ENCODE measurements at regions not wholly inside any gene's neighbourhood (a gene's known extent, or its start where the extent isn't known, plus 50 kb on each side); places are given as distances from the start of the nearest gene placed in this dataset.

DNA sequence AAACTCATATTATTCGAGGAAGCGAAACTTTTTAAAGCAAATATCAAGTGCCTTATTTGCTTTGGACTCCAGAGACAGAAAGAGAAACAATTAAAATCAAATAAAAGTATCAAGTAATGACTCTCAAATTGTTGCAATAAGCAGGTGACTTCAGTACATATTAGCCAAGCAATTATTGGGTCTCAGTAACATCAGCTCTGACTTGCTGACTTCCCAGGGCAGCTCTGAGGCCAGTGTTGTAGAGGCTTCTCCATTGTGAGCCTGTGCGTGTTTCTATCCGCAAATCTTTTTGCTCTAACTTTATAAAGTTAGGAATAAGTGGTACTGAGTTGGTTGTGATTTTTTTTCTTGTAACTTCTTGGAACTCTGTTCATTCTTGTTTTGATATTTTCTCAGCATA, 186.8 kb upstream of the PRLR start:
- DNase-seq = no peak

DNA sequence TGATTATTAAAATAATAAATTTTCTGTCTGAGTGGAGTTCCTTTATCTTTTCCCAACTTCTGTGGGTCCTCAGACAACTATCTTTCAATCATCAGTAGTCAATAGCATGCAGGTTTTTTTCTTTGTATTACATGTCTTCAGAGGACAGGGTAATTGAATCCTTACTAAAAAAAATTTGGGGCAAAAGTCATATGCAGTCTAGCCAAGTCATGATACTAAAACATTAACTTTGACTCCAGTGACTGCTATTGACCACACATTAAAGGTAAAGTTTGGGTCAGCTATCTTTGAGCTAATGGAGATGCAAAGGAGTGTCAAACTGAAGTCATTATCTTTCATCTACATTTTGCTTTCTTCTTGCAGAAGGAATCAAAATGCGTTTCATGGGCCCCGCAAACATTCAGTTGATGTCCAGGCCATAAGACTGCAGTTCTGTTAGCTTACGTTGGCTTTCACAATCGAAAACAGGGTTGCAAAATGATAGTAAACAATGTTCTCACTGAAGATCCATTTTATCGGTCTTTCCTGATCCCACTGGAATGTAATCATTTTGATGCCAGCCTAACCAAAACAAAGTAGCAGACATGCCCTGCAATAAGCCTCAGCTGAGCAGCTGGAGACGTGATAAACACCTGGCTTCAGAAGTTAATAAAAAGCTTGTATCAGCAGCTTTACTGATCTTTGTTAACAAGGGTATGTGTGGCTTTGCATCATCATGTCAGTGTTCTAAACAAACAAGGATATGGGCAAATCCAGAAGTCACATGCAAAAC, 186.1 kb upstream of the PRLR start:
- DNase-seq = no peak

DNA sequence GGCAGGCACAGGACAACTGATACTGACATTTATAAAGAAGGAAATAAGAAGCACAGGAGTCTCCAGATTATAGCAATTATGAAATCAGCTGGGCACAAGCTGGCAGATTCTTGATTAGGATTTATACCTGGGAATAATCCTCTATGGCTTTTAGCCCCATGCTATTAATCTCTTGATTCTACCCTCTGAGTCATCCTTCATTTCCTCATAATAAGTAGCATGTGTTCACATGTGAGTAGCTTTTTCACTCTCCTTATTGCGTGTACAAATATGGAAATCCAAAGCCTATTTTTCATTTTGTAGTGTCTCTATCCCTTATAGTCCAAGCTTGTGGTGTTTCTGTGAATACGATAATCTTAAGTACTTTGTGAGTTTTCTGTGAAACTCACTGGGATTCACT, 185.0 kb upstream of the PRLR start:
- no peak for DNase-seq

DNA sequence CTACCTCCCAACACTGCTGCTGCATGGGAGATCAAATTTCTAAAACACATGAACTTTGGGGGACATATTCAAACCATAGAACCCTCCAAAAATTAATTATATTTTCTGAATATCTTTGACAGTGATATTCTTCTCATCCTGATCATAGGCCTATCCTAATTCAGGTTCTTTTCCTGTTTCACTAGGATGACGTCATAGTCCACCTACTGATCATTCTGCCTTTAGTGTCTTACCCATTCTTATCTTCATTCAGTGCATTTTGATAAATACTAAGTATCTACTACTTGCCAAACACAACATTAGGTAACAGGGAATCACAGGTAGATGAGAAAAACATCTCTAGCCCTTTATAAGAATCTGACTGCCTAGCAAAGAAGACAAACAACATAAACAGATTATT, 179.1 kb upstream of the PRLR start:
- no peak for DNase-seq

DNA sequence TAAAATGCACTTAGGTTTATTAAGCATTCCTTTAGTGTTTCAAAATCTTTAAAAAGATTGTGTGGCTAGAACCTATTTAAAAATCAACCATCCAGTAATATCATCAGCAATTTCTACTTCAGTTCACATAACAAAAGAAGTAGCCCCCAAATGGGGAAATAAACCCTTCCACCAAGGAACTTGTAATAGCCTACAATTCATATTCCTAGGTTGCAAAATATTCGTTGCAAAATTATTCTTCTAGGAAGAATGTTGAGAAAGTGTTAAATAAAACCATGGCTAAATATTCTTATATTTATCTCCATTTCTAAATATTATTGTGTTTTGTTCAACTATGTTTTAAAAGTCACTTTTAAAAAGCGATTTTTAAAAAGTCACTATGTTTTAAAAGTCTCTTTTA, 177.9 kb upstream of the PRLR start:
- no peak for DNase-seq

DNA sequence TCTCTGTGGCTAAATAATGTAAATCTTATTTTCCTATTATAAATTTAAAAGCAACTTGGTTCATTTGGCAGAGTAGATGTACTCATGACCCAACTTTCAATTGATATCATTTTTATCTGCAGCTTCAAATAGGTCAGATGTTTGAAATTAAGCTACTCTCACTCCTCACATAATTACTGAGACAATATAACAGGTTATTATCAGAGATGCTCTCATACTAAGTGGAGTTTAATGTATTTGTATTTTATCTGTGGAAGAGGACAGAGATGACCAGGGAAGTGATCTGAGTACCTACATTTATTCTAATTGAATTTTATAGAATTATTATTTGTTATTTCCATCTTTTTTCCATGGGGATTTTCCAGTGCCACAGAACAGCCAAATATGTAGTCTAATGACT, 177.4 kb upstream of the PRLR start:
- DNase-seq = no peak

DNA sequence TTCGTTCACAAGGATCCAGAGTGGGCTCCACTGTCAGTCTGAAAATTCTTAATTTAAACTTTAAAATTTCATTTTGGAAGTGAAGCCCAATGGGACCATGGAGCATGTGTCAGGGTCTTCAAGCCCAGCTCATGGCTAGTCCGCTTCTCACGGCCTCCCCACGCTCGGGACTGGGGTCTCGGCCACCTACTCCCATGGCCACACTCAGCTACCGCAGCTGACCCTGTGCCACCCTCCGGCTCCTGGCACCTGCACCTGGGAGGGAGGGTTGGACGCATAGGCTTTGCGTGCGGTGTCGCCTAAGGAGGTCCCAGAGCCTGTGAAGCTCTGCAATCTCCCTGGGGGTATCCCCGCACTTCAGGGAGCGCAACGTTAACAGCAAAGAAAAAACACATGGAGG, 175.7 kb upstream of the PRLR start:
- no peak for DNase-seq

DNA sequence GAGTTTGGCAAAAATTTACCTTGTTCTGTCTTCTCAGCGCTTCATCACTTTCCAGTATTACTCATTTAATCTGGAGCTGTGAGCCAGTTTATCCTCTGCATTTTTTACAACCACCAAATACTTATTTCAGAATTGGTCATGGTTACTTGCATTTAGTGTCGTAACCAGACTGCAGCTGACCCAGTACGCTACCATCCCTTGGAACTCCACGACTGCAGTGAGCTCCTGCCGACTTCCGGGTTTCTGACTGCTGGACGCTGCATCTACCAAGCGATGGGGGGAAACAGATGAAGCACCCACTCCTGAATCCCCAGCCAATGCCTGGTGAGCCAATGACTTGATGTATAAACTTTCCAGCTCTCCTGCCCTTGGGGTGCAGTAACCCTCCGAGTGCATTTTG, 174.4 kb upstream of the PRLR start:
- DNase-seq = no peak

DNA sequence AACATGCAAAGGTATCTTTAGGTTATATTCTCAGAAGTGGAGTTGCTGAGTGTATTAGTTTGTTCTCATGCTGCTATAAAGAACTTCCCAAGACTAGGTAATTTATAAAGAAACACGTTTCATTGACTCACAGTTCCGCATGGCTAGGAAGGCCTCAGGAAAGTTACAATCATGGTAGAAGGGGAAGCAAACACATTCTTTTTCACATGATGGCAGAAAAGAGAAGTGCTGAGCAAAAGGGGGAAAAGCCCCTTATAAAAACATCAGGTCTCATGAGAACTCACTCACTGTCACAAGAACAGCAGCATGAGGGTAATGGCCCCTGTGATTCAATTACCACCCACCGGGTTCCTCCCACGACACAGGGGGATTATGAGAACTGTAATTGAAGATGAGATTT, 163.6 kb upstream of the PRLR start:
- DNase-seq = no peak

DNA sequence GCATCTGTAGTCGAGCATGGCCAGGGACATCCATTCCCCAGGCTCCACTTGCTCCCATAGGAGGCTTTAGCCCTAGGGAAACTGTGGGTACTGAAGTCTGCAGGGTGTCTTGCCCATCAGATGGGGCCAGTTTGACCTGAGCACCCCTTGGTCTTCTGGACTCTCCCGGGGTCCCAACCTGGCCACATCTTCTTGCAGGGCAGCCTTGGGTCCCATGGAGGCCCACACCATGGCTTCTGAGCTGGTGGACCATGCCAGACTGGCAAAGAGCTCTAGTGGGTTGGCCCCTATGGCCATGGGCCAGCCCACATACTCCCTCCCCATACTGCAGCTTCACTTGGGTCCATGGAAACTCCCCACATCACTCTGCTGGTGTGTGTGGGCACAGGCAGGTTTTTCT, 154.4 kb upstream of the PRLR start:
- DNase-seq = no peak

DNA sequence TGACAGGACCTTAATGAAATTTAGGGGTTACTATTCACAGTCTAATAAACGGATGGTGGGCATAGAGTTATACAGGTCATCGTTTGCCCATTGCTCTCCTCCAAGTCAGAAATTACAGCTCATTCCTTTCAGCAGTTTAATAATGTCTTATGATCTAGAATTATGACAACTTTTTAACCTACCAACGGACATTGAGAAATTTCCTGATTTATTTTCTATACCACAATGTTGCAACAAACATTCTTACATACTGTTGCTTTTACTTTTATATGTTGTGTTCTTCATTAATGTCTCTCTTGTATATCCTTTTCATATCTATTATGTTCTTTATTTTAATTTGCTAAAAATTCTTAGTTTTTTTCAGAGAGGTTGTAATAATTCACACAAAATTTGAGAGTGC, 152.8 kb upstream of the PRLR start:
- no peak for DNase-seq

DNA sequence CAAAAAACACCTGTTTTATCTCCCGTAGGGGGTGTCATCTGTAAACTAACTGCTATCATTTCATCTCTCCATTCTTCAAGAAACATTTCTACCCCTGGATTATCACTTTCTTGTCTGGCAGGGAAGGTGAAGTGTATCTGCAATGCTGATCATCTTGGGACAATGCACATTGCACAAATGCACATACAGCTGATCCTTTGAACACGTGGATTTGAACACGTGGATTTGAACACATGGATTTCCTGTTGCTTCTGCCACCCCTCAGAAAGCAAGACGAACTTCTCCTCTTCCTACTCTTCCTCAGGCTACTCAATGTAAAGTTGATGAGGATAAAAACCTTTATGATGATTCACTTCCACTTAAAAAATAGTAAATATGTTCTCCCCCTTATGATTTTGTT, 147.4 kb upstream of the PRLR start:
- no peak for DNase-seq

DNA sequence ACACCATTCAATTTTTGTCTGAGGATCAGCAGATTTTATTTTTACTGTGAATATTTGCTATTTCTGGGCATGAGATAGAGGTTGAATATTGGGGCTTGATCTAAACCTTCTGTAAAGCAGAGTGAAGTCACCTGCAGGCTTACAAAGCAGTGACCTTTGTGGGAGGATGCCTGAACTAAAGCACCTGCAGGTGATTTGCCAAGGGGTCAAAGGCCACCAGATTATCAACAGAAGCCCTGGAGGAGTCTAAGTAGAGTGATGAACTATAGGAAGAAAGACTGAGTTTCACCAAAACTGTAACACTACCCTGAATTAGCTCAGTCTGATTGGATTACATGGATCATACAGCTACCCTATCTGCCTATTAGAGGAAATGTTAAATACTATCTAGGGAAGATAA, 144.3 kb upstream of the PRLR start:
- no peak for DNase-seq

DNA sequence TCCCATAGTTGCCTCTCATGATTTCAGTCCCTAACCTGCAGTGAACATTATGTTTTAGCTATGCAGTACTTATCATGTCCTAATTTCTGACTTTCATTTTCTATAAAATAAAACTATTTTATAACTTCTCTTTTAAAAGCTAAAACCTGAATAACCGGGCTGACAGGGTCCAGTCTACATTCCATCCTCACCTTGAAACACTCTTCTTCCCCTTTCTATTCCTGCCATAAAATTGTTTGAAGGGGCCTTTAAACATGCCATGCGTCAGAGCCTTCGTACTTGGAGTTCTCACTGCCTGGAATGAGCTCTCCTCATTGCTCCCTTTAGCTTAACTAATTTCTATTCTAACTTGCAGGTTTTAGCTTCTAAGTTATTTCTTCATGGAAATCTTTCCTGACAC, 143.0 kb upstream of the PRLR start:
- DNase-seq = no peak

DNA sequence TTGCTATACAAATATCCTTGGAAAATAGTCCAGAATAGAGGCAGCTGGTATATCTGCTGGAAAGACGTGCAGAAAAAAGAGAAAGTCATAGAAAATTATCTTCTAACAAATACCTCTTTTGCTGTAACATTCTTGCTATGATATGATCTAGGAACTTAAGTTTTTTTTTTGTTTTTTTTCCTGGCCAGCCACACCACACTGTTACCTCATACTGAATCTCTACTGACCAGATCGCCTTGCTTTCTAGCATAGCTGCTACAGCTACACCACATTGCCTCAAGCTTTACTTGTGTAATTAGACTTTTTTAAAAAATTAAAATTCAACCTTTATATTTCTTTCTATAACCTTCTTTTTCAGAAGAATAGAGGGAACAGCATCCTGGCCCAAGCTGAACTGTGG, 142.2 kb upstream of the PRLR start:
- no peak for DNase-seq

DNA sequence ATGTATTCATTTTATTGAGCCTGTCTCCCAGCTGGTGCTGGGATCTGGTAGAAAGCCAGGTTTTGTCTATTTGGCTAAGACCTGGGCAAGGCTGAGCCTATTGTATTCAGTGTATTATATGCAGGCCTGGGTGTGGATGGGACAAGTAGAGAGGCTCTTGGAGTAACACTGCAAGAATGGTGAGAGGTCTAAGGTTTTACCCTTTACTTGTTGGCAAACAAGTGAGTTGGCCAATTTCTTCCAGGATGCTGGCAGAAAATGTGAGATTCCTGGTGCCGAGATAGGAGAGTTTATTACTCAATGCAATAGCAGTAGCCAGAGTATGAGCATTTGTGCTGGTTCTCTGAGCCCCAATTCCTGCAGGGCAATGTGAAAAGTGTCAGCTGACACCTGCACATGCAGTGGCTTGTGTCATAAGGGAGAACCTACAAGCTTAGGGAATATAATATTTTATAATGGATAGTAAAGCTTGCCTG, 141.7 kb upstream of the PRLR start:
- no peak for DNase-seq

DNA sequence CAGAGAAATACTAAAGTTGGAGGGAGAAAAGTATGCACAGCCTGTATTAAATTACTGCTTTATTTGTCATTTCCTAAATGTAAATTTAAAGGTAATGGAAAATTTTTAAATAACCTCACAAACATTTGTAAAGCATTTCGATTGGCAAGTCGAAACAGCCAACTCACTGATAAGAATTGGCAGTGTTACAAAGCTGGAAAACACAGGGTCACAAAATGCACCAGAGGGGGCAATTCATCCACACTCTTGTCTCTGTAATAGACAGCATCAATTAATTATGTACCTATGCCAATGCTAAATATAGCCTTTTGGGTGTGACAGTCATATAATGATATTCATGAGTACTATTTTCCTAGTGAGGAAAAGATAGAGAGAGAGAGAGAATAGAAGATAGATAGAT, 140.6 kb upstream of the PRLR start:
- no peak for DNase-seq

DNA sequence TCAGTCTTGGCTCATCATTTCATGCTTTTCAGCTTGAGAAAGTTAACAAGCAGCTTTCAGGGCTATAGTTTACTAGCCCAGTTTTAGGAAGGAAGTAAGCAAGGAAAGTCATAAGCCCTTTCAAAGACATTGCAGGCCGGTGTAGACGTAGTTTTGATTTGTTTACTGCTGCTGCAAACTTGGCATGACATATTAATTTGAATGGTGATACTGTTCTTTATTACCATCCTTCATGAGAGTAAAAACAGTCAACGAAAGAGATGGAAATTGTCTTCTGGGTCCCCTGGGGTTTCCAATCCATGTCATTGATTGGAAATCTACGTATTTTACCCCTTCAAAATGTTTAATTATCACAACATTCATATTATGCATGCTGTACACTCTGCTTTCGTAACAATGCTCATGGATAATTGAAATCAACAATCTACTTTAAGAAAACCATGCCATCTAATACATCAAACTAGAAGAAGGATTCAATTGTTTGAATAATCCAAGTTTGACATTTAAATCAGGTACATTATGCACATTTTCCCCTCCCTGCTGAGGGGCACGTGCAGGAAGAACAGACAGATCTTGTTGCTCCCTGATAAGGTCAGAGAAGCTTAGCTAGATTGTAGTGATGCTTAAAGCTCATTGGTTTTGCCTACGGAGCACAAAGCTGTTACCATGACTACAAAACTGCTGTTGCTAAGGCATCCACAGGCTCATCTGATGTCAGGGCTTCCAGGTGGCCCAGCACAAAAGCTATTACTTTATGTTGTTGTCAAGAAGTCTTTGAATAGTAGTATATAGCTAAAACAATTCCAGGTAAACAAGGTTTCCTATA, 139.9 kb upstream of the PRLR start:
- DNase-seq = no peak

DNA sequence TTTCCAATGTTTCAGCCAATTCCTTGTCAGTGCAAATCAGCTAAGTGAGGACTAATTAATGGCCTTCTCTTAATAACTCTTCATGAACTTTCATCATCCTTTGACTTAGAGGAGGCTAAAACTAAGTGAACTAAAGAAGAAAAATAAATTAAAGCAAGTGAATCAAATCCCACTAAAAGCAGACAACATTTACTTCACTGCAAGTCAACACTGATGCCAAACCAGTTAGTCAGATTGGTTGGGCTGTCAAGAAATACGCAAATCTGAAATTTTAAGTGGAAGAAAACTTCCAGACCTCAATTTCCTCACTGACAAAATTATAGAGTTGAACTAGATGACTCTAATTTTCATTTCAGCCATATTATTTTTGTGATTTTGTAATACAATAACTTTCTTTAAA, 137.2 kb upstream of the PRLR start:
- no peak for DNase-seq

DNA sequence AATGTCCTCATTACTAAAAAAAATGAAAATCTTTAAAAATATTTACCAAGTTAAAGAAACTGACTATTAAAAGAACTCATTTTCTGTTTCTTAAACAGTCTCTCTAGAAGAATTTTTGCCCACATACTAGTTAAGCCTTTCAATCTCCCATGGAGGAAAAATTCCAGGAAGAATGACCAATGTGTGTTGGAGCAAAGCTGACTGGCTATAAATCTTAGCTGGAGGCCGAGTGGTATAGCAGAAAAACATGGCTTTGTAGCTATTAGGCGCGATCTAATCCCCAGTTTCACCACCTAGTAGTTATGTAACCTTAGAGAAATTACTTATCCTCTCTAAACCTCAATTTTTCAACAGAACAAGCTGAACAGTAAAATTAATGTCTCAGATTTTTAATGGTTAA, 135.5 kb upstream of the PRLR start:
- no peak for DNase-seq

DNA sequence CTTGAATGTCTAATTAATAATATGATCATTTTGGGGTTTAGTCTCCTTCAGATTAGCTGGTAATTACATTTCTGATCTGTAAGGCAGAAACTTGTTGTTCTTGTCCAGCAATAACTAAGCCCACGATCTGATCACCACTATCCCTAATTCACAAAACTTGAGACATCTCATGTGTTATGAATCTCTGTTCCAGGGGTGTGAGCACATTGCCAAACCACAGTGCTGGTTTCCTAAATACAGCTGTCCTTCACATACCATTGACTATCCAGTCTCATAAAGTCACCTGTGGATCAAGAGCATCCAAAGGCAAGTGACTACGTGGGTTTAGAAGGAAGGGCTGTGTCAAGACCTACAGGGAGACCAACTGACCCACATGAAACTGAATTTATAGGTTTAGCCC, 134.1 kb upstream of the PRLR start:
- no peak for DNase-seq

DNA sequence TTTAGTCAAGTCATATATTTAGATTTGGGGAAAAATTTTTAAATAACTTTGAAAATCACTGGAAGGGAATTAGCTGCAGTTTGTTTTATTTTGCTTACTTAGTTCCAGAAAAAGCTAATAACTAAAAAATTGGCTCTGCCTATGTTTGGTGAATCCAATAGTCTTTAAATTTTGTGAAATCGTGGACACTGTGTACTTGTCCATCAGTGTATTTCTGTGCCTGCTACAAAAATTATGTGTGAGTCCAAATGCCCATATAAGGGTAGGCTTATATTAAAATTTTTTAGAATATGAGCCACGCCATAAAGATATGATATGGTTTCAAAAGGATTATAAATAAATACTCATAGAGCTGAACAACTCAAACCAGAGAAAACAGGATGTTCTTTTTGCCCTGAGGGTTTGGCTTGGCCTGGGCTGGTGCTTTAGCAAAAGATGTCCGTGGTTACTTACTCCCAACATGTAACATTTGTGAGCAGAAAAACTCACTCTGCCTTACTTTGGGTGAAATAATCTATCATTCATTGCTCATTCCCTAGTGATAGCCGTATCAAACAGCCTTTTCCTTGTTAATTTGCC, 133.2 kb upstream of the PRLR start:
- DNase-seq = no peak

DNA sequence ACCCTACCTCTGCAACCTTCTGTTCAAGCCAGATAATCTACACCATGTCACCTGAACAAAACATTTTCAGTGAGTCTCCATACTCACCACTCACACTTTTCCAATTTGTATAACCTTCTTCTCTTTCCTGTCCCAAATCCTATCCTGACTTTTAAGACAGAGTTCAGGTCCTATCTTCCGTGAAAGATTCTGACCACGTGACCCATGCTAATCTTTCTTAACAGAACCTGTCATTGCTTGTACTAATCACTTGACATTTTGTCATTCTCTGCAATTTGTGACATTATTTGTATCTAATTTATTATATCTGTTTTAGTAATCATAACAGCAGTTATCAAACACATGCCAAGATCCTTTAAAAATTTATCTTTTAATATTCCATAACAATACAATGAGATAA, 132.5 kb upstream of the PRLR start:
- DNase-seq = no peak

DNA sequence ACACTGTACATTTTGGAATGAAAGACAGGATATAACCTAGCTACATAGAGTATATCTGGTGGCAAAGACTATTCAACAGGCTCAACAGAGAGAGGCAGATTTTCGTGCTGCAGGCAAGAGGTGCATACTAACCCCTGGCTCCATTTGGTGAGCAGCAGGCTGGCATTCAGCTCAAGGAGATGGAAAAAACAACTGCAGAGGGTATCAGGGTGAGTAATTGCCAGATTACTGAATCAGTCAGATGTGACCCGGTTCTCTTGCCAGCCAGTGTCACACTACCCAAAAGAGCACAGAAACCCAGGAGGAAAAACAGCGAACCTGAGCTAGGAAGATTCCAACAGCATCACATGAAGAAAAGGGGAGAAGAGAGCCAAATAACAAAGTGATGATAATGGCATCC, 130.4 kb upstream of the PRLR start:
- no peak for DNase-seq

All from CD4-positive, alpha-beta T cell treated with Interferon alpha-2 for 1 hour (primary cell).